SK-N-SH treated with all-trans-retinoic acid at 6 μM for 48 hours (cell line): ENCODE measurements at regions not wholly inside any gene's neighbourhood (a gene's known extent, or its start where the extent isn't known, plus 50 kb on each side); places are given as distances from the start of the nearest gene placed in this dataset.

Experiments used
- ARNTL ChIP-seq: fragments of 450-650 bp; formaldehyde crosslinking; IDR thresholded peaks from 2 replicates; pipeline ENCODE4 v1.5.0; 2020; ENCODE audit warnings: low read depth, mild to moderate bottlenecking, moderate library complexity, borderline replicate concordance
- GLIS3 ChIP-seq: fragments of 250-450 bp; sonication (Bioruptor Pico); IDR thresholded peaks from 2 replicates; pipeline ENCODE4 v1.5.0; 2020; ENCODE audit warnings: mild to moderate bottlenecking, moderate library complexity
- TF ChIP-seq, protein P1 (sequence below): fragments of 250-450 bp; sonication (Bioruptor Pico); IDR thresholded peaks from 2 replicates; pipeline ENCODE4 v1.8.0; 2021; ENCODE audit warnings: low read depth, mild to moderate bottlenecking, moderate library complexity, borderline replicate concordance

DNA sequence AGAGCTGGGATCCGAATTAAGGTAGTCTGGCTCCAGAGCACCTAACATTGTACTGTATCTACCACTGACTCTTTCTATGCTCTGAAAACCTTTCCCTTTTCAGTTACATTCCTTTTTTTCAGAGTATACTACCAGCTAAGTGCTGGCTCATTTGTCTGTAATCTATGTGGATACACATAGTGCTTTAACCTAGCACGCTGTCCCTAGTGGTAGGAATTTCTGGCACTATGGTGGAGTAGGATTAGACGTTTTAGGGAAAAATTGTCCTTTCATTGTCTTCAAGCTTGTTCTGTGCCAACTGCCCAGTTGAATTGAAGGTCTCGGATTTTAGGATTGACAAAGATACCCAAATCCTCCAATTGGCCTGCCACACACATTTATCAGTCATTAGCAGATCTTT is 259.1 kb upstream of the FERMT1 start:
- TF ChIP-seq ARNTL (no peak), GLIS3 (no peak)
- TF ChIP-seq, protein P1, sequence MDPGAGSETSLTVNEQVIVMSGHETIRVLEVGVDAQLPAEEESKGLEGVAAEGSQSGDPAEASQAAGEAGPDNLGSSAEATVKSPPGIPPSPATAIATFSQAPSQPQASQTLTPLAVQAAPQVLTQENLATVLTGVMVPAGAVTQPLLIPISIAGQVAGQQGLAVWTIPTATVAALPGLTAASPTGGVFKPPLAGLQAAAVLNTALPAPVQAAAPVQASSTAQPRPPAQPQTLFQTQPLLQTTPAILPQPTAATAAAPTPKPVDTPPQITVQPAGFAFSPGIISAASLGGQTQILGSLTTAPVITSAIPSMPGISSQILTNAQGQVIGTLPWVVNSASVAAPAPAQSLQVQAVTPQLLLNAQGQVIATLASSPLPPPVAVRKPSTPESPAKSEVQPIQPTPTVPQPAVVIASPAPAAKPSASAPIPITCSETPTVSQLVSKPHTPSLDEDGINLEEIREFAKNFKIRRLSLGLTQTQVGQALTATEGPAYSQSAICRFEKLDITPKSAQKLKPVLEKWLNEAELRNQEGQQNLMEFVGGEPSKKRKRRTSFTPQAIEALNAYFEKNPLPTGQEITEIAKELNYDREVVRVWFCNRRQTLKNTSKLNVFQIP (CRISPR knock-in tag) = no peak
